ENCODE measurements at regions not wholly inside any gene's neighbourhood (a gene's known extent, or its start where the extent isn't known, plus 50 kb on each side); places are given as distances from the start of the nearest gene placed in this dataset.
"Not testable (repeated sequence)": the region's sequence is repeated elsewhere in the genome, so short reads cannot be mapped to it uniquely, and the experiment has no call there.

DNA sequence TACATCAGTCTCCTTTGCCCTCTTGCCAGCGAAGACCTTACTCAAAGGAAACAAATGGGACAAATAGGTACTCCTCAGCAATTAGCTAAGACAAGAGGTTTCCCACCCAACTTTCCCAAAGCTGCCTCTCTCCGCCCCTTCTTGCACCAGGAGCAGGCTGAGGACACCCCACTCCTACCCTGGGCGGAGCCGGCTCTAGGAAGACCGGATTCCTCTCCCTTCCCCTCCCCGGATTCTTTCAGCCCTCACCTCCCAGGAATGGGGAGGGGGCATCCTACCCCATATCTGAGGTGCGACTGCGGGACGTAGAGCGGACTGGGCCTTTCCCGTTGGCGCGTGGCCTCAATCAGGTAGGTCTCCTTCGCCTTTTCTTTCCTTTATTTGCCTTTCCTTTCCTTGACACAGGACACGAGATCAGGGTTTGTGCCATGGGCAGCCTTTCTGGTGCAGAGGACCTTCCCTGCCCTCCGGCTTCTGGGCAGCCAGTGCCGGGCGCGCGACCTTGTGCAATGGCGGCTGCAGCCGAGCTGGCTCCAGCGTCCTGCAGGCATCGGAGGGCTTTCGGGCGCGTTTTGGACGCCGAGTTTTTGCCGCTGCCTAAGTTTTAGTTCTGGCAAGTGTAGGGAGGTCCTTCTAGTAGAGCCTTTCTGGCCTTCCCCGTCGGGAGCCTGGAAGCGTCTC, 279.9 kb downstream of the PLS3 start:
- not testable (repeated sequence) for DNase-seq

DNA sequence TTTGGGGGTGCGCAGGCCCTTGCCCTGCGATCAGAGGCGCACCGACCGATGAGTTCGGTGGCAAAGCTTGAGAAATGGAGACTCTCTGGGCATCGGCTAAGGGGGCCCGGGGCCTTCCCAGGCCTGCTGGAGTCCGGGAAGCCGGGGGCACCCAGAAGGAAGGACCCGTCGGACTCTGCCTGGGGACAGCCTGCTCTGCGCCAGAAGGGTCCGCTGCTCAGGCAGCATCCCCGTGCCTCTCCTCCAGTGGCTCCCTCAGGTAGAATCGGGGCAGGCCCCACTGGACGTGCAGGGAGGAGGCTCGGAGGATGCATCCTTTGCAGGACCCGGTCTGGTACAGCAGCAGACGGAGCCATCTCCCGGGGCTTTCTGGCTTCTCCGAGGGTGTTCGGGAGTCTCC, 290.0 kb downstream of the PLS3 start:
- DNase-seq, result not testable (repeated sequence)

DNA sequence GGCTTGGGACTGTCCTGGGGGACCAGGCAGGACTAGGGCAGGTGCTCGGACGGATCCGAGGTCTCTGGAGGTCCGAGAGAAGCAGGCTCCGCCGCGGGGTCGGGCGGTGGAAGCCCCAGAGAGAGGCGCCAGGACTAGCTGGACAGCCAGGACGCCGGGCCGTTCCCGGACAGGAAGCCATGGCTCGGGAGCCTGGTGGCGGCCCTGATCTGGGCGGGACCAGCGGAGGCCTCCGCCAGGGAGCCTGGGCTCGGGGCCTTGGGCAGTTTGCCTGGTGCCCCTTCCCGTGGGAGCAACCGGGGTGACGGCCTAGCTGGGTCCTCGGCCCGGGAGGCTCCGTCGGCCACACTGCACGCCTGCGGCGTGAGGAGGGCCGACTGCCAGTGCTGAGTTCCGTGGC, 292.3 kb downstream of the PLS3 start:
- not testable (repeated sequence) for DNase-seq

DNA sequence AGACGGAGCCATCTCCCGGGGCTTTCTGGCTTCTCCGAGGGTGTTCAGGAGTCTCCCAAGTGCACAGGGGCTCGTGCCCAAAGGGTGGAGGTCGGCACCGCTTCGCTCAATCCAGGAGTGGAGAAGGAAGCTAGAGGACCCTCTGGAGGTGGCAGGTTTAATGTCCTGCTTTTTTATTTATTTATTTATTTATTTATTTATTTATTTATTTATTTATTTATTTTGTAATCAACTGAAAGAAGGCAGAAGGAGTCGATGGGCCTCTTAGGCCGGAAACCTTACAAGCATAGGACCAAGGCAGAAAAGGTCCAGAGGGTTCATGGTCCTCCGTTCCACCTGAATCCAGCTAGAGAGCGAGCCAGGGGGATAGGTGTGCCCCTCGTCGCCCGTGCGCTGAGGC, 289.4 kb upstream of the AGTR2 start:
- DNase-seq, result not testable (repeated sequence)

DNA sequence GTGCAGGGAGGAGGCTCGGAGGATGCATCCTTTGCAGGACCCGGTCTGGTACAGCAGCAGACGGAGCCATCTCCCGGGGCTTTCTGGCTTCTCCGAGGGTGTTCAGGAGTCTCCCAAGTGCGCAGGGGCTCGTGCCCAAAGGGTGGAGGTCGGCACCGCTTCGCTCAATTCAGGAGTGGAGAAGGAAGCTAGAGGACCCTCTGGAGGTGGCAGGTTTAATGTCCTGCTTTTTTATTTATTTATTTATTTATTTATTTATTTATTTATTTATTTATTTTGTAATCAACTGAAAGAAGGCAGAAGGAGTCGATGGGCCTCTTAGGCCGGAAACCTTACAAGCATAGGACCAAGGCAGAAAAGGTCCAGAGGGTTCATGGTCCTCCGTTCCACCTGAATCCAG, 286.4 kb upstream of the AGTR2 start:
- DNase-seq, result not testable (repeated sequence)

DNA sequence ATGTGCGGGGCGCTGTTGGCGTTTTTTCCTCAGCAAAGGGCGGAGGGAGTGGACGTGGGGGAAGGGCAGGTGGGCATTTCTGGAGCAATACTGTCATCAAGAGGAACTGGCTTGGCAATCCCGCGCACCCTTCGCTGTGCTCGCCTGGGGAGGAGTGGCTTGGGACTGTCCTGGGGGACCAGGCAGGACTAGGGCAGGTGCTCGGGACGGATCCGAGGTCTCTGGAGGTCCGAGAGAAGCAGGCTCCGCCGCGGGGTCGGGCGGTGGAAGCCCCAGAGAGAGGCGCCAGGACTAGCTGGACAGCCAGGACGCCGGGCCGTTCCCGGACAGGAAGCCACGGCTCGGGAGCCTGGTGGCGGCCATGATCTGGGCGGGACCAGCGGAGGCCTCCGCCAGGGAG, 282.5 kb upstream of the AGTR2 start:
- not testable (repeated sequence) for DNase-seq

DNA sequence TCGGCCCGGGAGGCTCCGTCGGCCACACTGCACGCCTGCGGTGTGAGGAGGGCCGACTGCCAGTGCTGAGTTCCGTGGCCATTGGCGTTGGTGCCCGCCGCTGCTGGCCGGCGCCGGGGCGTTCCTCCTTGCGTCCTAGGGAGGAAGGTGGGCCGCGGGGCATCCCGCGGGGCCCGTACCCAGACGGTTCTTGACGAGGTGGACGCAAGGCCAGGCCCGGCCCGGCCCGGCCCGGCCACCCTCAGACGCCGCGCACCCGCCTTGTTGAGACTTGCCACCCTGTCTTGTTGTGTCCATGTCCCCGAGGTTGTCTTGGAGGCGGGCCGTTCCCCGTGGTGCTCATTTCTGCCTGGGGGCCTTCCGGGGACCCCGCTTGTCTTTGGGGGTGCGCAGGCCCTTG, 282.0 kb upstream of the AGTR2 start:
- DNase-seq, result not testable (repeated sequence)

DNA sequence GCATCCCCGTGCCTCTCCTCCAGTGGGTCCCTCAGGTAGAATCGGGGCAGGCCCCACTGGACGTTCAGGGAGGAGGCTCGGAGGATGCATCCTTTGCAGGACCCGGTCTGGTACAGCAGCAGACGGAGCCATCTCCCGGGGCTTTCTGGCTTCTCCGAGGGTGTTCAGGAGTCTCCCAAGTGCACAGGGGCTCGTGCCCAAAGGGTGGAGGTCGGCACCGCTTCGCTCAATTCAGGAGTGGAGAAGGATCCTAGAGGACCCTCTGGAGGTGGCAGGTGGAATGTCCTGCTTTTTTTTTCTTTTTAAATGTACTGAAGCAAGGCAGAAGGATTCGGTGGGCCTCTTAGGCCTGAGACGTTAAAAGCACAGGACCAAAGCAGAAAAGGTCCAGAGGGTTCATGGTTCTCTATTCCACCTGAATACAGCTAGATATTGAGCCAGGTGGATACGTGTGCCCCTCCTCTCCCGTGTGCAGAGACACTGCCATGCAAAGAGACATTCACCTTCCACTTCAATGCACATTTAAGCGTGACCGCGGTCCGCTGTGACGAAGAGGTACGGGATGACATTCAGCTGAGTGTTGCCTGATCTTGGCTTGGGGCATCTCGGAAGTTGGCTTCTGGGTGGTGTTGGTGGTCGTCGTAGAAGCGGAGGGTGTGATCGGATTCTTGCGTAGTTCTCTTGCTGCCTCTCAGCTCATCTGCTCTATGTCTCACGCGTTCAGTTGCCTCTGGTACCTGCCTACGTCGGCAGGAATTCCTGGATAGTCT, 281.2 kb upstream of the AGTR2 start:
- no peak for DNase-seq

DNA sequence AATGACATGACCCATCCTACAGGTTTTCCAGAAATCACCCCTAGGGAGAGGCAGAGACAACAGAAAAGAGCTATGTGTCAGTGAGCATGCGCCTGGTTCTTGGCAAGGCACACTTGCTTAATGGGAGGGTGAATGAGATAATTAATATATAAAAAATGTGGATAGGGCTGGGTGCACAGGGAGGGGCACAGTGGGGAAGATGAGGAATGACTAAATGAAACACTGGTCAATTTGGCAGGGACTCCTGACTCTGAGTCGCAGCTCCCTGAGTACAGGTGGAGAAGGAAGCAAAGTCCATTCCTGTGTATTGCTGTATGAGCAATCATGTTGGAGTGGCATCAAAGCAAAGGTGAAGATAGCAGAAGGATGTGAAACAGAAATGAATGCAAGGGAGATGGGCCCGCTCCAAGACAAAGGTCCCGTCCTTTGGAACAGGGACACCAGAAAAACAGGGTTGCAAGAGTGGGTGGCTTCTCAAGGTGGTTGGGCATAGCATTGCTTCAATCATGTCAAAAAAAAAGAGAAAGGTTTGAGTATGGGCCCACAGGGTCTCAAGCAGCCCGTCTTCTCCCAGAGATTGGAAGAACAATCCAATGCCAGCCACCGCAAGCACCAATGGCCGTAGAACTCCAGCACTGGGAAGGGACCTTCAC, 278.4 kb upstream of the AGTR2 start:
- no peak for DNase-seq

DNA sequence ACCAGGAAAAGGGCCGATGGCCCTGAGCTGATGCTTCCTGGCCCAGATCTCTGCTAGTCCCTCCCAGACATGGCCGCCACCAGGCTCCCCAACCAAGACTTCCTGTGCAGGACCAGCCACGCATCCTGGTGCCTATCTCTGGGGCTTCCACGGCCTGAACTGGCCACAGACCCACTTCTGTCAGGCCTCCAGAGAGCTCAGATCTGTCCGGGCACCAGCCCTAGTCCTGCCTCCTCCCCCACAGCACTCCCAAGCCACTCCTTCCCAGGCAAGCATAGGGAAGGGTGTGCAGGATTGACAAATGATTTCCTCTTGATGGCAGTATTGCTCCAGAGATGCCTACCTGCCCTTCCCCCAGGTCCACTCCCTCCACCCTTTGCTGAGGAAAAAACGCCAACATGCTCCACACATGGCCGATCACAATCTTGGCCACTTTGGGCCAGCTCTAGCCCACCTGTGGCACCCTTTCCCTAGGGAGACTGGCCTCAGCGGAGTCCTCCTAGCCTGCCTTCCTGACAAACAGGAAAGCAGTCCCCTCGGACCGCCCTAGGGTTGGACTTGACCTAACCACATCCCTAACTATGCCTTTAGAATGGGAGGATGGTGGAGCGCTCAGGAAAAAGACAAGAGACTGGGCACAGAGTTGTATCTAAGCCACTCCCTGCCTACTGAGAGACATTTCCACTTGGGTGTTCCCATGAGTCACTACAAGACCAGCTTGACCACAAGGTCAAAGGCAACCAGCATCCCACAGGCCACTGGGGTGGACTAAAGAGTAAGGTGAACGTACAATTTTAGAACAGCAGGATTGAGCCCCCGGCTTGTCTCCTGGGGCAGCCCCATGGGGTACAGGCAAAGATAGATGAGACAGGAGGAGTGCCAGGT, 277.5 kb upstream of the AGTR2 start:
- no peak for DNase-seq

DNA sequence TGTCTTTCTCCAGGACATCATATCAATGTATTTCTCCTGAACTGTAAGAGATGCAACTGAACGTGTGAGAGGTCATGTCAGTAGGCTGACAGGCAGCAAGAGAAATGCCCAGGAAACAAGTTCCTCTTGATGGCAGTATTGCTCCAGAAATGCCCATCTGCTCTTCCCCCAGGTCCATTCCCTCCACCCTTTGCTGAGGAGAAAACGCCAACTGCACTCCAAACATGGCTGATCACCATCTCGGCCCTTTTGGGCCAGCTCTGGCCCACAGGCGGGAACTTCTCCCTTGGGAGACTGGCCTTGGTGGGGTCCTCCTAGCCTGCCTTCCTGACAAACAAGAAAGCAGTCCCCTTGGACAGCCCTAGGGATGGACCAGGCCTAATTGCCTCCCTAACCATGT, 276.5 kb upstream of the AGTR2 start:
- no peak for DNase-seq

DNA sequence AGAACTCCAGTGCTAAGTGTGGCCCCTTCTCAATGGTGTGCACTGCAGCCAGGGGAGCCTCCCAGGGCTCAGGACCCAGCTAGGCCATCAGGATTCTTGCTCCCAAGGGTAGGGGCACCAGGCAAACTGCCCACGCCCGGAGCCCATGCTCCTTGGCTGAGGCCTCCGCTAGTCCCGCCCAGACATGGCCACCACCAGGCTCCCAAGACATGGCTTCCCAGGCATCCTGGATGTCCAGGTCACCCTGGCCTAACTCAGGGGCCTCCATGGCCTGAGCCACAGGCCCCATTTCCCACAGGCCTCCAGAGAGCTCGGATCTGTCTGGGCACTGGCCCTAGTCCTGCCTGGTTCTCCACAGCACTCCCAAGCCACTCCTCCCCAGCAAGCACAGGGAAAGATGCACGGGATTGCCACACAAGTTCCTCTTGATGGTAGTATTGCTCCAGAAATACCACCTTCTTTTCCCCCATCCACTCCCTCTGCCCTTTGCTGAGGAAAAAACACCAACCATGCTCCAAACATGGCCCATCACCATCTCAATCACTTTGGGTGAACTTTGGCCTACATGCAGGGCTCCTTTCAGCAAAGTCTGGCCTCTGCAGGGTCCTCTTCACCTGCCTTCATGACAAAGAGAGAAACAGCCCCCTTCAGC, 274.7 kb upstream of the AGTR2 start:
- DNase-seq, result no peak

DNA sequence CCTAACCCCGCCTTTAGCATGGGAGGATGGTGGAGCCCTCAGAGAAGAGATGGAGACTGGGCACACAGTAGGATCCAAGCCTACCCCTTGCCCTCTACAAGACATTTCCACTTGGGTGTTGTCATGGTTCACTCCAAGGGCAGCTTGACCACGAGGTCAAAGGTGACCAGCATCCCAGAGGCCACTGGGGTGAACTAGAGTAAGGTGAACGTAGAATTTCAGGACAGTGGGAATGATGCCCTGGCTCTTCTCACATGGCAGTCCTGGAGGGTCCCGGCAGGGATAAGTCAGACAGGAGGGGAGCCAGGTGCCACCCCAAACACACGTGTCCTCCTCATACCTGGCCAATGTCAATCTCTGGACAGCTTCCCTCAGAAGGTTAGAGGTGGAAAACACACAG, 274.2 kb upstream of the AGTR2 start:
- no peak for DNase-seq

DNA sequence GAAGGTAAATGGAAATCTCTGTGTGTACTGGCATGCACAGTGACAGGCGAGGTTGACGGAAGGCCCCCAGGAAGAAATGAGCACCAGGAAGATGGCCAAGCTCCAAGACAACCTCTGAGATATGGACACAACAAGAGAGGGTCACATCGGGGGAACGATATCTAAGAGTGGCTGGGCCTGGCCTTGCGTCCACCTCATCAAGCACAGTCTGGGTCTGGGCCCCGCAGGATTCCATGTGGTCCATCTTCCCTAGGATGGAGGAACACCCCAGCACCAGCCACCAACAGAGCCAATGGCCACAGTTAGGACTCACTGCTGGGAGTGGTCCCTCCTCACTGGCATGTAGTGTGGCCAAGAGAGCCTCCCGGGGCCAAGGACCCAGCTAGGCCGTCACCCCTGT, 272.6 kb upstream of the AGTR2 start:
- no peak for DNase-seq

DNA sequence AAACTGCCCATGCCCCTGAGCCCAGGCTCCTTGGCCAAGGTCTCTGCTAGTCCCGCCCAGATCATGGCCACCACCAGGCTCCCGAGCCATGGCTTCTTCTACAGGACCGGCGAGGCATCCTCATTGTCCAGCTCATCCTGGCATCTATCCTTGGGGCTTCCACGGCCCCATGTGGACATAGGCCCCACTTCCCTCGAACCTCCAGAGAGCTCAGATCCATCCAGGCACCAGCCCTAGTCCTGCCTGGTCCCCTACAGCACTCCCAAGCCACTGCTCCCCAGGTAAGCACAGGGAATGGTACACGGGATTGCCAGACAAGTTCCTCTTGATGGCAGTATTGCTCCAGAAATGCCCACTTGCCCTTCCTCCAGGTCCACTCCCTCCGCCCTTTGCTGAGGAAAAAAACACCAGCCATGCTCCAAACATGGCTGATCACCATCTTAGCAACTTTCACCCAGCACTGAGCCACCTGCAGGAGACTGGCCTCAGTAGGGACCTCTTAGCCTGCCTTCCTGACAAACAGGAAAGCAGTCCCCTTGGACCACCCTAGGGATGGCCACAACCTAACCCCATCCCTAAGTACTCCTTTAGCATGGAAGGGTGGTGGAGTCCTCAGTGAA, 272.1 kb upstream of the AGTR2 start:
- DNase-seq, result peak; percentile 2 to 15 (median 9)

DNA sequence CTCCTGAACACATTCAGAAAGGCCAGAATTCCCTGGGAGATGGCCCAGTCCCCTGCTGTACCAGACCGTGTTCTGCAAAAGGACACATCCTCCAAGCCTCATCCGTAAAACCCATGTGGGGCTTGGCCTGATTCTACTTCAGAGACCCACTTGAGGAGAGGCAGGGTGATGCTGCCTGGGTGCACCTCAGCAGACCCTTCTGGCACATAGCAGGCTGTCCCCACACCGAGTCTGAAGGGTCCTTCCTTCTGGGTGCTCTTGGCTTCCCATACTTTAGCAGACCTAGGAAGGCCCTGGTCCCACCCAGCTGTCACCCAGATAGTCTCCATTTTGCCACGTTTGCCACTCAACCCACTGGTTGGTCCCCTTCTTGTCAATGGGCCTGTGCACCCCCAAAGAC, 270.1 kb upstream of the AGTR2 start:
- no peak for DNase-seq

DNA sequence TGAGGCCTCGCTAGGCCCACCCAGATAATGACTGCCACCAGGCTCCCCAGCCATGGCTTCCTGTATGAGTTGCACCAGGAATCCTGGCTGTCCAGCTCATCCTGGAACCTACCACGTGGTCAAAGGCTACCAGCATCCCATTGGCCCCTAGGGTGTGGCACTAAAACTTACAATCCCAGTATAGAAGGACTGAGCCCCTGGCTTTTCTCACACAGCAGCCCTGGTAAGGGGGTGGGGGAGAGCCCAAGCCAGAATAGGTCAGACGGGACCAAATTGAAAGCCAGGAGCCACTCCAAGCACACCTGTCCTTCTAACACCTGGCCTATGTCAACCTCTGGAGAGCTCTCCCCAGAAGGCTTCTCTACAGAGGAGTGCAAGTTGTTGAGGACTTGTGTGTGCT, 269.3 kb upstream of the AGTR2 start:
- DNase-seq, result no peak

DNA sequence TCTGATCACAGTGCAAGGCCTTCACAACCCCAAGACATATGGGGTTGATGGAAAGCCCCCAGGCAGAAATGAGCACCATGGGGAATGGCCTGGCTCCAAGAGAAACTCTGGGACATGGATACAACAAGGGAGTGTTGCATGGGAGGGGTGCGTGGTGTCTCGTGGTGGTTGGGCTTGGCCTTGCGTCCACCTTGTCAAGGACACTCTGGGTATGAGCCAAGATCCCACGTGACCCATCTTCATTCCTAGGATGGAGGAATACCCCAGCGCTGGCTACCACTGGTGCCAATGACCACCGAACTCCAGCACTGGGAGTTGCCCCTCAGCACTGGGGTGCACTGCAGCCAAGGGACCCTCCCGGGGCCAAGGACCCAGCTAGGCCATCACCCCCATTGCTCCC, 267.5 kb upstream of the AGTR2 start:
- DNase-seq, result no peak

DNA sequence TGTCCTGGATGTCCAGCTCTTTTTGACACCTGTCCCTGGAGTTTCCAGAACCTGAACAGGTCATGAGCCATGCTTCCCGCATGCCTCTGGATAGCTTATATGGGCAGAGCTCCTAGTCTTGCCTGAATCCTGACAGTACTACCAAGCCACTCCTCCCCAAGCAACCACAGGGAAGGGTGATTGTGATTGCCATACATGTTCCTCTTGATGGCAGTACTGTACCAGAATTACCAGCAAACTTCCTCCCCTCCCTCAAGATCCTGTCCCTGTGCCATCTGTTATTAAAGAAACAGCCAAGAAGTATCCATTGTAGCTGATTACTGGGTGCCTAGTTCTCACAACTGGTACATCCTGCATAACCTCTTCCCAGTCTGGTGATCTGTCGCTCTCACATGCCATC, 264.3 kb upstream of the AGTR2 start:
- DNase-seq, result no peak

DNA sequence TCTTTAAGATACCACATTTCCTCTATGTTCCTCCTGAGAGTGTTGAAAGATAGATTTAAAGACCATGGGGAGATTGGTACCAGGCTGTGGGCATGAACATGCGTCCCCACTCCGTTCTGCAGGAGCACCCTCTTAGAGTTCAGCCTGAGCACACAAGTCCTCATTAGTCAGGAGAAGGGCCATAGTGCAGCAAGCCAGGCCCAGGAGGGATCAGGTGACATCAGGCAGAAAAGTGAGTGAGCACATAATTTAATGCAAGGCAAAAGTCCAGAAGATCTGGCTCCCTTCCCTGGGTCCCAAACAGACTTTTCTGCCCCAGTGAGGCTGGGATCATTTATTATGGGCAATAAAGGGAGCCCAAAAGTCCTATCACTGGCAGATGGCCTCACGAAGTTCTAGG, 263.7 kb upstream of the AGTR2 start:
- no peak for DNase-seq

DNA sequence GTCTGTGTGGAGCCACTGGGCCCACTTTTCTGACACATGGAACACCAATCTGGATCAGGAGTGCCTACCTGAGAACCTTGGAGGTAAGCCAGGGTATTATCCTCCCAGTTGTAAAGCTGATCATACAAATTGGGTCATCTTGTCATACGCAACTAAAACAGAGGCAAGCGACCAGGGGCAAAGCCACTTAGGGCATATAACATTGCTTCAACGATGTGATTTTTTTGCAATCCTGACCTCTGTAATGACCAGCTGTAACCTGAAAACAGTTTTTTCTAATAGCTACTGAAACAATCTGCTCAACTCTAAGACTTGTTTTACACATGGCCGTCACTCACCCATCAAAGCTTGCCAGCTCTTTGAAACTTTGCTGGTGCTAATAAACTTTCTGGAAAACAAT, 261.5 kb upstream of the AGTR2 start:
- DNase-seq, result no peak

DNA sequence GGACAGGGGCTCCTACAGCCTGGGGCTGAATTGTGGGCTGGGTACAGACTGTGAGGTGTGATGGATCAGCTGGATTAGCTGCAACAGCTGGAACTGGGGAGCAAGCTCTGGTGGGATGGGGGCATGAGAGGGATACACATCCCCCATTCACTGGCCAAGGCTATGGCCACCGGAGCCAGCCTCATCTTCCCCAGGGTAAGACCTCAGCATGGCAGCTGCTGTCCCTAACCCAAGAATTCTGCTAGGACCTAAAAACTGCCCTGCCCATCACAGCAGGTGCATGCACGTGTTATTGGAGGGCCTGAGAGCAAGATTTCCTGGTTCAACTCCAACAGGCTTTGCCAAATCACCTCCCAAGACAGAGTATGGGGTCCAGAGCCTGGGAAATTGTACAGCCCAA, 258.6 kb upstream of the AGTR2 start:
- no peak for DNase-seq
